Inflammatory macrophage (primary cell): ENCODE measurements at regions not wholly inside any gene's neighbourhood (a gene's known extent, or its start where the extent isn't known, plus 50 kb on each side); places are given as distances from the start of the nearest gene placed in this dataset.
"Not testable (repeated sequence)": the region's sequence is repeated elsewhere in the genome, so short reads cannot be mapped to it uniquely, and the experiment has no call there.

Experiments used
- DNase-seq, 2 donors: peaks; one replicate each; pipeline ENCODE4 v3.0.0-alpha.2; 2020 to 2022

DNA sequence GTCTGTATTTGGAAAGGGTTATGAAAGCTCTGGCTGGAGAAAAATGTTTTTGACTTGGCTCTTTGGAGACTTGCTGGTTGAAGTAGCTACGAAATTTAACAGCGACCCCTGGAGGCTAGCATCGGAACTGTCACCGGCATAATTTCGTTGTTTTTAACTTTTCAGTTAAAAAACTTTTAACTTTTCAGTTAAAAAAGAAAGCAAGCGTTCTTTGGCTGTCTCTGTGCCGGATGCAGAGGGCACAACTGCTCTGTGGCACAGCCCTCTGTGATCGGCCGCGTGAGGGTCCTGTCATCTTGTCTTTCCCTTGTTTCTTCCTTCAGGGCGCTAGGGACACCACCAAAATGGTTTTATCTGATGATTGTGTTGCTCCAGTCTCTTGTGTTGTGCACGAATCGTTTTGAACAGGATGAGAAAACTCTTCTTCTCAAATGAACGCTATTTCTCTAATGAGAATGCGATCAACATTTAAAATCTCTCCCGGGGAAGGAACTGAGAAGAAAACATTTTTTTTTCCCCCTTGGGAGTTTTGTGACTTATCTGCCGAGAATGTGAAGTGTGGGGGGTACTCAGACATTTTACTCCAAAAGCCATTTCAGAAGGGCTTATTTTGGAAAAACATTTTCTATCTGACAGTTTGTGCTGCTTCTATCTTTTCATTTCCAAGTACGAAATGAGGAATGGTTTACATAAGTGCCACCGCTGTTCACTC, 57.1 kb downstream of the ADCYAP1 start:
- DNase-seq, result peak; percentile 34 to 36

DNA sequence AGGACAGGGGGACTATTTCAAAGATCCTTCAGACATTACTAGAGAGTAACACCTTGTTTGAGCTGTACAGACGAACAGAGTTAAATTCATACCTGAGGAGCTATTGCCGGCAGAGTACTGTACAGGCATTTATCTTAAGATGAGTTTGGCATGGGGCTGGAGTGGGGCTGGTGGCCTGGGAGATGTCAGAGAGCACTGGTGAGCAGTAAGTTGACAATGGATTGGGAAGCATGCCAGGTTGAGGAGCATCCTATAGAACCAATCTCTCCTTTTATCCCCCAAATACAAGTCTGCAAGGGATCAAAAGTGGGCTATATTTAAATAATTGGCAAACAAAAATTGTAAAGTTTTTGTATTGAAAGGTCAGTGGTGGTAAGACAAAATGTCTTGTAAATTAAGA, 58.6 kb downstream of the ADCYAP1 start:
- no peak for DNase-seq

DNA sequence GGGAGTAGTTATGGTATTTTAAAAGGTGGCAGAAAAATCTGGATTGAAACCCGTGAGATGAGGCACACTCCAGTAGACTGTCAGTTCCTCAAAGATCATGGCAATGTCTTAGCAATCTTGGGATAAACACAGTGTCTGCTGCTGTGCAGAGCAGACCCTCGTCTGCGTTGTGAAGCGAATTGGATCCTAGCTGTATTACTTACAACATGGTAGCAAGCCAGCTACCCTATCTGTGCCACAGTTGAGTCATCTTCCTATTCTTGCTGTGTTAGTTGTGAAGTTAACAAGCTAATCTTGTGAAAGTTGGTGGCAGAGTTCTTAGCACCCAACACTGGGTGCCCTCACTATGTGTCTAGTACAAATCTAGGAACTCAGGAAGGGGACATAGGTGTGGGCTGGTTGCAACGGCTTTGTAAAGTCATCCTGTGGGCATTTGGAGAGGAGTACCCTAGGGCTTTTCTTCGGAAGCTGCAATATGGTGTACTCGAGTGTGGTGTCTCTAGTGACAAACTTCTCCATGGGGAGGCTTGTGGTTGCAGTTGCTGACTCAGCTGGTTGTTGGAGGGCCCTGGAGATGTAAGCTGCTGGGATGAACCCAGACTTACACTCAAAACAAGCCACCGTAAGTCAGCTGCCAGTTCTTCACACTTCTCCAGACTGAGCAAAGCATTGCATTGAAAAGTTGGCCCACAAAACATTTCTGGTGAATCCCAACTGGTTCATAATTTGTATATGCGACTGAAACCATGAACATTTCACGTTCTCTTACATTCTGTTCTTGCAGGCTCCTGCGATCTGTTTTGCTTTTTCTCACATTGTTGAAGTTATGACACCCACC, 61.5 kb downstream of the ADCYAP1 start:
- DNase-seq, result no peak

DNA sequence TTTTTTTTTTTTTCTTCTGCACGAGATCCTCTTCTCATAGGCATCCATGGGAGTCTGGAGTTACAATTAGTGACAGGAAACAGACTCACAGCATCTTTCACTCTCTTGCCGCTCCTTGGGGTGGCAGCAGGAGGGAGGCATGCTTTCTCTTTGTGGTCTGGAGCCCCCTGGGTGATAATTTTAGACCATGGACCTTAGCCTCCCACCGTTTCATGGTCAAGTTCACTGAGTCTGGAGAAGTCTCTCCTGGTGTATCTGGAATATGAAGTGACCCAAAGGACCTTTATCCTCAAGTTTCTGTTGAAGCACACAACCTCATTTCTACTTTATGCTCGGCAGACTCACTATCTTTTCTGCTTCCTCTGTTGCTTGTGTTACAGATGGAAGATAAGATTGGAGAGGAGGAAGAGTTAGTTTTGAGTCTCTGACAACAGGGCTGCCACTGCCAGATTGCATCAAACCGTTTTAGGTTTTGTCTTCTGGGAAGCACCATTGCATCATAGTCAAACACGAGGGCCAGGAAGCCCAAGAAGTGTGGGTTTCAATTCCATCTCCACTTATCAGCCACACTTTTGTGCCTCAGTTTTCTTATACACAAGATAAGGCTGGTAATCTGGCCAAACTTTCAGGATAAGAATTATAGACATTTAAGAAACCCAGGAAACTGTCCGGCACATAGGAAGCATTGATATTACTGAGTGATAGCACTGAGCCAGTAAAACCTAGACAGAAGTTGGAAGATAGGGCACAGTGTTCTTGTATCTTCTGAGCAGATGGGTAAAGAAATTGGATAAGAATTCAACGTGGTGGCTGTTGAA, 62.3 kb downstream of the ADCYAP1 start:
- no peak for DNase-seq

DNA sequence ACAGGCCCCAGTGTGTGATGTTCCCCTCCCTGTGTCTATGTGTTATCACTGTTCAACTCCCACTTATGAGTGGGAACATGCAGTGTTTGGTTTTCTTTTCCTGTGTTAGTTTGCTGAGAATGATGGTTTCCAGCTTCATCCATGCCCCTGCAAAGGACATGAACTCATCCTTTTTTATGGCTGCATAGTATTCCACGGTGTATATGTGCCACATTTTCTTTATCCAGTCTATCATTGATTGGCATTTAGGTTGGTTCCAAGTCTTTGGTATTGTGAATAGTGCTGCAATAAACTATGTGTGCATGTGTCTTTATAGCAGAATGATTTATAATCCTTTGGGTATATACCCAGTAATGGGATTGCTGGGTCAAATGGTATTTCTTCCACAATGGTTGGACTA, 64.2 kb downstream of the ADCYAP1 start:
- DNase-seq, result not testable (repeated sequence)

DNA sequence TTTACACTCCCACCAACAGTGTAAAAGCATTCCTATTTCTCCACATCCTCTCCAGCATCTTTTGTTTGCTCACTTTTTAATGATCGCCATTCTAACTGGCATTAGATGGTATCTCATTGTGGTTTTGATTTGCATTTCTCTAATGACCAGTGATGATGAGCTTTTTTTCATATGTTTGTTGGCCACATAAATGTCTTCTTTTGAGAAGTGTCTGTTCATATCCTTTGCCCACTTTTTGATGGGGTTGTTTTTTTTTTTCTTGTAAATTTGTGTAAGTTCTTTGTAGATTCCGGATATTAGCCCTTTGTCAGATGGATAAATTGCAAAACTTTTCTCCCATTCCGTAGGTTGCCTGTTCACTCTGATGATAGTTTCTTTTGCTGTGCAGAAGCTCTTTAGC, 64.6 kb downstream of the ADCYAP1 start:
- DNase-seq, result not testable (repeated sequence)

DNA sequence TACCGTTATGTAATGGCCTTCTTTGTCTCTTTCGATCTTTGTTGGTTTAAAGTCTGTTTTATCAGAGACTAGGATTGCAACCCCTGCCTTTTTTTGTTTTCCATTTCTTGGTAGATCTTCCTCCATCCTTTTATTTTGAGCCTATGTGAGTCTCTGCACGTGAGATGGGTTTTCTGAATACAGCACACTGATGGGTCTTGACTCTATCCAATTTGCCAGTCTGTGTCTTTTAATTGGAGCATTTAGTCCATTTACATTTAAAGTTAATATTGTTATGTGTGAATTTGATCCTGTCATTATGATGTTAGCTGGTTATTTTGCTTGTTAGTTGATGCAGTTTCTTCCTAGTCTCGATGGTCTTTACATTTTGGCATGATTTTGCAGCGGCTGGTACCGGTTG, 69.9 kb downstream of the ADCYAP1 start:
- not testable (repeated sequence) for DNase-seq

DNA sequence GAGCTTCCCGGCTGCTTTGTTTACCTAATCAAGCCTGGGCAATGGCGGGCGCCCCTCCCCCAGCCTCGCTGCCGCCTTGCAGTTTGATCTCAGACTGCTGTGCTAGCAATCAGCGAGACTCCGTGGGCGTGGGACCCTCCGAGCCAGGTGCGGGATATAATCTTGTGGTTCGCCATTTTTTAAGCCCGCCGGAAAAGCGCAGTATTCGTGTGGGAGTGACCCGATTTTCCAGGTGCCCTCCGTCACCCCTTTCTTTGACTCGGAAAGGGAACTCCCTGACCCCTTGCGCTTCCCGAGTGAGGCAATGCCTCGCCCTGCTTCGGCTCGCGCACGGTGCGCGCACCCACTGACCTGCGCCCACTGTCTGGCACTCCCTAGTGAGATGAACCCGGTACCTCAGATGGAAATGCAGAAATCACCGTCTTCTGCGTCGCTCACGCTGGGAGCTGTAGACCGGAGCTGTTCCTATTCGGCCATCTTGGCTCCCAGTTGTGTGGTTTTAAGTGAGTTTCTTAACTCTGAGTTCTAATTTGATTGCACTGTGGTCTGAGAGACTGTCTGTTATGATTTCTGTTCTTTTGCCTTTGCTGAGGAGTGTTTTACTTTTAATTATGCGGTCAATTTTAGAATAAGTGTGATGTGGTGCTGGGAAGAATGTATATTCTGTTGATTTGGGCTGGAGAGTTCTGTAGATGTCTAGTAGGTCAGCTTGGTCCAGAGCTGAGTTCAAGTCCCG, 71.9 kb downstream of the ADCYAP1 start:
- not testable (repeated sequence) for DNase-seq

DNA sequence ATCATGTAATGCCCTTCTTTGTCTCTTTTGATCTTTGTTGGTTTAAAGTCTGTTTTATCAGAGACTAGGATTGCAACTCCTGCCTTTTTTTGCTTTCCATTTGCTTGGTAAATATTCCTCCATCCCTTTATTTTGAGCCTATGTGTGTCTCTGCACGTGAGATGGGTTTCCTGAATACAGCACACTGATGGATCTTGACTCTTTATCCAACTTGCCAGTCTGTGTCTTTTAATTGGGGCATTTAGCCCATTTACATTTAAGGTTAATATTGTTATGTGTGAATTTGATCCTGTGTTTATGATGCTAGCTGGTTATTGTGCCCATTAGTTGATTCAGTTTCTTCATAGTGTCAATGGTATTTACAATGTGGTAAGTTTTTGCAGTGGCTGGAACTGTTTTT, 72.7 kb downstream of the ADCYAP1 start:
- not testable (repeated sequence) for DNase-seq

DNA sequence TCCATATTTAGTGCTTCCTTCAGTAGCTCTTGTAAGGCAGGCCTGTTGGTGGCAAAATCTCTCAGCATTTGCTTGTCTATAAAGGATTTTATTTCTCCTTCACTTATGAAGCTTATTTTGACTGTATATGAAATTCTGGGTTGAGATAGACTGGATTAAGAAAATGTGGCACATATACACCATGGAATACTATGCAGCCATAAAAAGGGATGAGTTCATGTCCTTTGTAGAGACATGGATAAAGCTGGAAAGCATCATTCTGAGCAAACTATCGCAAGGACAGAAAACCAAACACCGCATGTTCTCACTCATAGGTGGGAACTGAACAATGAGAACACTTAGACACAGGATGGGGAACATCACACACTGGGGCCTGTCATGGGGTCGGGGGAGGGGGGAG, 73.1 kb downstream of the ADCYAP1 start:
- DNase-seq, result not testable (repeated sequence)

DNA sequence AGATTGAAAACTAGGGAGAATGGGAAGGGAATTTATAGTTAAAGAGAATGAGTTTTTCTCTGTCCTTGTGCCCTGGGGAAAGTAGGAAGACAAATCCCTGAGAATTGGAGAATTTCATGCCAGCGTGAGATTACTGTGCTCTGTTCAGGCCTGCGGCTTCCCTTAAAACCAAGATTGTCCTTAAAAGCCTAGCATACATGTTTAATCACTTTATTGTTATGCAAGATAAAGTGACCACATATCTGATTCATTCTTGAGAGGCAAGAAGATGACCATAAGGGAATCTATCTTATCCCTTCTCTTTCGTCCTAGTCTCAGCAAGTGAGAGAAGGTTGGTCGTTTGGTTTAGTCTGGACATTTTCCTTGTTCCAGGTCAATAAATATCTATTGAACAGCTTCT, 75.9 kb downstream of the ADCYAP1 start:
- no peak for DNase-seq

DNA sequence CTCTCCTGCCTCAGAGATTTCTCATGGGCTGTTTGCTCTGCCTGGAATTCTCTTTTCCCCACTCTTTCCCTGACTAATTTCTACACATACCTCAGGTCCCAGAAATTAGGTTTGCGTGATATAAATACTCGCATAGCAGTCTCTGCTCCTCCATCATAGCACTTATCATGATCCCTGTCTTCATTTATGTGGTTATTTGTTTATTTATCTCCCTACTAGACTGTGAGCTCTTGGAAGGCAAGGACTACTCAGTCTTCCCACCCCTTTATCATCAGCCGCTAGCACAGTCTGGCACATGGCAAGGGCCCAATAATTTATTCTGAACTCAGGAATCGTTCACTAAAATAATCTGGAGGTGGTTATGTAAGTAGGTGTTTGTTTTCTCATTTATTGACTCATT, 79.3 kb downstream of the ADCYAP1 start:
- DNase-seq, result no peak

DNA sequence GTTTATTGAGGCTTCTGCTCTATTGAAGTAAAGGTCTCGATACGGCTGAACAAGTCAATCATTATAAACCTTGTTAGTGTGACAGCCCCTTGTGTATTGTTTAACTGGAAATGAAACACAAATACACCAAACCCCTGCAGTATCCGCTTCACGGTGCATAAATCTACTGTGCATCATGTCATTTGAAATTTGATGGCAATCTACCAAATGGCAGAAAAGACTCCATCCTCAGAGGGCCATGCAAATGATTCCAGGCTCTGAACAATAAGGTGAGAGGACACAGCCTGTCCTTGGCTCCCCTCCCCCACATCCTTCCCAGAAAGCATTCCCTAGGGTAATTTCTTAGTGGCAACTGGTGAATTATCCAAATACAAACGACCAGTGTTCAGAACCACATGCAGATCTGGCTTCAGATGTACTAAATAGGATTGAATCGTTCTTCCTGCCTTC, 80.6 kb downstream of the ADCYAP1 start:
- no peak for DNase-seq

DNA sequence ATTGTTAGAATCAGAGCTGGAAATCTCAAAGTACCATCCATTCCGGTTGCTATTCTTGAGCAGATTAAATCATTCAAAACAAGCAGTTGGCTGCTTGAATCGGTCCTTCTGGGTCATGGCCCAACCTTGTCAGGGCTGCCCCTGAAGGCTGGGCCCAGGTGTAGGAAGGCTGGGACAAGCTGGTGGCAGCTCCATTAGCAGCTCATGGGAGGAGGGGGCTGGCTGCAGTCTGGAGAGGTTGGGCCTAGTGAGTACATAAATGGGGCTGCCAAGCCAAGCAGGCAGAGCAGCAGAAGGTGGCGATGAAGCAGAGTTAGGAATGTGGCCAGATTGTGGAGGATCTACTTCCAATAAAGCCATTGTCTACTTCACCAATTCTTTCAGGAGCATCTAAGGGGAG, 81.4 kb downstream of the ADCYAP1 start:
- DNase-seq, result no peak

DNA sequence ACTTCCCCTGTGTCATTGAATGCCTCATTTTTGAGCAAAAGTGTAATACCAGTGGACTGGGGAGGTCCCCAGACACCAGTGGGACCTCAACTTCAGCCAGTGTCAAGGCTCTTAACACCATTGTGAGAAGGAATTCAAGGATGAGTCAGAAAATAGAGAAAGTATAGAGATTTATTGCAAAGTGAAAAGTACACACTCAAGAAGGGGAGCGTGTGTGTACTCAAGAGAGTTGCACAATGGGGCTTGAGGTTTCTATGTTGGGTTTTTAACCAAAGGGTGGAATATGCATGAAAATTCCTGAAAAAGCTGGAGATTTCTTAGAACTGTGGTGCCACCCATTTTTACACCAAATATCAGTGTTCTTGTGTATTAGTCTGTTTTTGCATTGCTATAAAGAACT, 81.9 kb downstream of the ADCYAP1 start:
- no peak for DNase-seq

DNA sequence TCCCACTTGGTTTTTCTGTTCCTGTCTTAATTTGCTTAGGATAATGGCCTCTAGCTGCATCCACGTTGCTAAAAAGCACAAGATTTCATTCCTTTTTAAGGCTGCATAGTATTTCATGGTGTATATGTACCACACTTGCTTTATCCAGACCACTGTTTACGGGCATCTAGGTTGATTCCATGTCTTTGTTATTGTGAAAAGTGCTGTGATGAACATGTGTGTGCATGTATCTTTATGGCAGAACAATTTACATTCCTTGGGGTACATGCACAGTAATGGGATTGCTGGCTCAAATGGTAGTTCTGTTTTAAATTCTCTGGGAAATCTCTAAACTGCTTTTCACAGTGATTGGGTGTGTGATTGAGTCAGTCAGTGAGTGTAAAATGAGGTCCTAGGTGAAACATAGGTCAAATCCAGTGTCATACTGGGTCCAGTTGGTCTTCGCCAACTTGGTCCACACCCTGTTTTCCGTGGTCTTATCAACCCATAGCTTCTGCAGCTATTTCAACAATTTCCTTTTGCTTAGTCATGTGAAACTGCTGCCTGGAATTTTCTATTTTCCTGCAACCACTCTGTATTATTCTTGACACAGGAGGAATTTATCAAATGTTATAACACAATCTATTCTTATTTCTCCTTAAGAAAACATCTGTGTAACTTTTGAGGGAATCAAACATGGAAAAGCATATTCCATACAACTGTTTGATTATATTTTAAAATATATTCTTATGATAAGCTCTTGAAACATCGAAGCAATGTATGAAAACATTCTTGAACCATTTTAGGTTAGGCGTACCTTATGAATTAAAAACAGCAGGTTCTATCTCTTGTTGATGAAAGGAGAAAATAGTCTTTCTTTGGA, 82.9 kb downstream of the ADCYAP1 start:
- no peak for DNase-seq

DNA sequence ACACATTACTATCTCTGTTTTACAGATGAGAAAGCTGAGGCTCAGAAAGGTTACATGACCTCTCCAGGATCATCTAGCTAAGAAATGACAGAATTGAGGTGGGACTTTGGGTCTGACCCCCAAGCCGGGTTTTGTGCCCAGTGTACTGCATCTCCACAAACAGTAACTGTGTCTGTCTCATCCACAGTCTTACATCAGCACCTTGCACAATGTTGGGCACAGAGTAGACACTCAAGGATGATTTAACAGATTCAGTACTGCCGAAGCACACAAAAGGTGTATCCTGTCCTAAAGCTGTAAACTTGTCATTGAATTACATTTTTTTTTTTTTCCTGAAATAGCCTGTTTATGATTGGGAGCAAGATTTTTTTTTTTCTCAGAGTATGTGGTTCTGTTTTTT, 84.8 kb downstream of the ADCYAP1 start:
- no peak for DNase-seq

DNA sequence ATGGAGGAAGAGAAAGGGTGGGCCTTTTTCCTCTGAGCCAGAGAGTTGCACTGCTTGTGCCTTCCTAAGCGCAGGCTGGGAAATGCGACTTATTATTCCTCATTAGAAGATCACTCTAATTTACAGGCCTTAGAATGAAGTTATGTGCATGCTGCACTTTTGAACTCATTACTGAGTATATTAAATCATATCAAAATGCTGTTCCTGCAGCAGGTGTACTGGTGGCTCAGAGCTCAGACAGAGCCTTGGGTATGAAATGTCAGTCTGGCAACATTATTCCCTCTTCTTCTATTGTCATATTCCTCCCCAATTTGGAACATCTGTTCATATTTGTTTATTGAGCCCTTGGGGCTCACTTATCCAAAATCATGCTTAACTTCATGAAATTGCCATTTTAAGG, 85.5 kb downstream of the ADCYAP1 start:
- DNase-seq, result no peak

DNA sequence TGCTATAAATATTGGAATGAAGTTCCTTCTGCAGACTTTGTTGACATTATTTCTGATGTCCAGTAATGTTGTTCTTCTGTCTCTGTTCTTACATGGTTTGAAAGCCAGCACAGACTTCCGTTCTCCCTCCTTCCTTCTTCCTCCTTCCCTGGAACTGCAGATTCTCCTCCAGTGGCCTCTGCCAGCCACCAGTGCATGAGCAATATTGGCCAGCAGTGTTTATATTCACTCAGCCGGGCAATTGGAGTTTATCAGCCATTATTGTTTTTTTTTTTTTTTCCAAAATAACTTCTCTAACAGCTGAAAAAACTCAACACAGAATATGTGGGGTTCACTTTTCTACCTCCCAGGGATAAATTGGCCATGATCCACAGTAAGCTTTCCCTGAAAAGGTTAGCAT, 86.8 kb downstream of the ADCYAP1 start:
- no peak for DNase-seq

DNA sequence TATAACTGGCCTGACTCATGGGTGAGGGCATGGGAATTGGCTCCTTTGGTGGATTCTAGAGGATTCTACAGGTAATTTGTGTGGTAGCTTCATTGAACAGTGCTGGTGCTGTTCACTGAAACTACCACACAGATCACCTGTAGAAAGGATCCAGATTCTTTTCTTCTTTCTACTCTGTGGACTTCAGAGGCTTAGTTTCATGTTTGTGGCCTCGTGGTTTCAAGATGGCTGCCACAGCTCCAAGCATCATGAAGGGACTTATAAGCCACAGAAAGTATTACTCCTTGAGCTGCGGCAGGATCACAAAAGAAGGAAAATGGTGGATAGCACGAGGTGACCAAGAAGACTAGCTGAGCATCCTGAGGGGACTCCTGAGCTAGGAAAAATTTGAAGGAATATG, 88.9 kb downstream of the ADCYAP1 start:
- no peak for DNase-seq

DNA sequence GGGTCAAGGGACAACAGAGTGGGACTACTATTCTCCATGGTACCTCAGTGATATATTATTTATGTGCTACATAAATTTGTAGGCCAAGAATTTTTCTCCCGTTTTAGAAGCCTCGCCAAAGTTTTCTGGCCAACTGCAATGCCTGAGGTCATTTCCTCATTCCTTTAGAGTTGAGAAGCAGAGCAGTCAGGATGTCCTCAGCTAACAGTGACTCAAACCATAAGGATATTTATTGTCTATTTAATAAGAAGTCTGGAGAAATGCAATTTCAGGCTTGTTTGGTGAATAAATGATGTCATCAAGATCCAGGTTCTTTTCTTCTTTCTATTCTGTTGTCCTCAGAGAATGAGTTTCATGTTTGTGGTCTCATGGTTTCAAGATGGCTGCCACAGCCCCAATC, 91.0 kb downstream of the ADCYAP1 start:
- DNase-seq, result no peak

DNA sequence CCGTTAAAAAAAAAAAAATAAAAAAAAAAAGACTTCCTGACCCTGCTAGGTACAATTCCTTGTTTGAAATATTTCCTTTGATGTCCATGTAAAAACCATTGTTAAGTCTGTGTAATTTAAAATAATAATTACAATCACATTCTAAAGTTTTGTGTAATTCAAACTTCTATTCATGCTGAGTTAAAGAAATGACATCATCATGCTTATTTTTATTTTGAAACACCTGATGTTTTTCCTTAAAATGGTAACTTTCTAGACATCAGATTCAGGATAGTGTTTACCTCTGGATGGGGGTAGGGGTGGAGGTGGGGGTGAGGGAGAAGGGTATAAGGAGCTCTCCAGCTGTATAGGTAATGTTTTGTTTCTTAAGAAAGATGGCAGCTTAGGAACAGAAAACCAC, 92.8 kb downstream of the ADCYAP1 start:
- no peak for DNase-seq
